Small intestine (tissue), 7 donors: ENCODE measurements at regions not wholly inside any gene's neighbourhood (a gene's known extent, or its start where the extent isn't known, plus 50 kb on each side); places are given as distances from the start of the nearest gene placed in this dataset.

ENCODE experiments used
- DNase-seq, 2 donors: peaks; one replicate each; pipeline versions ENCODE4 v3.0.0 to v3.0.0-alpha.2; 2013
- FAIRE-seq: peaks from 2 replicates; lab custom pipeline; 2012; peaks lifted over from hg19 to GRCh38; lab: Jason Lieb, UNC
- H3K27ac ChIP-seq, 3 donors: one replicate each; pipeline ENCODE4 v1.5.1; 2013; ENCODE audit warnings: low read length in 2 of 3, mild to moderate bottlenecking in 2 of 3, control low read depth in 1 of 3, inconsistent platforms in 1 of 3, low read depth in 1 of 3, moderate library complexity in 1 of 3
- H3K27me3 ChIP-seq, 3 donors: one replicate each; pipeline ENCODE4 v1.6.1; 2013; ENCODE audit warnings: low read length in 3 of 3, inconsistent platforms in 1 of 3; ENCODE audit not compliant: control insufficient read depth in 3 of 3, insufficient read depth in 3 of 3
- H3K36me3 ChIP-seq, 3 donors: one replicate each; pipeline ENCODE4 v1.6.1; 2013; ENCODE audit warnings: low read length in 3 of 3, inconsistent platforms in 1 of 3, low read depth in 1 of 3, mild to moderate bottlenecking in 1 of 3, moderate library complexity in 1 of 3; ENCODE audit not compliant: control insufficient read depth in 3 of 3, insufficient read depth in 2 of 3
- H3K4me1 ChIP-seq, 3 donors: one replicate each; pipeline ENCODE4 v1.6.1; 2013; ENCODE audit warnings: low read length in 2 of 3, inconsistent platforms in 1 of 3, low read depth in 1 of 3, mild to moderate bottlenecking in 1 of 3, moderate library complexity in 1 of 3; ENCODE audit not compliant: control insufficient read depth in 3 of 3, insufficient read depth in 2 of 3
- H3K4me3 ChIP-seq, 3 donors: one replicate each; pipeline ENCODE4 v1.5.1; 2013; ENCODE audit warnings: low read length in 3 of 3, control low read depth in 1 of 3, inconsistent platforms in 1 of 3, low read depth in 1 of 3, mild to moderate bottlenecking in 1 of 3, moderate library complexity in 1 of 3
- H3K9me3 ChIP-seq, 2 donors: one replicate each; pipeline ENCODE4 v1.6.1; 2013; ENCODE audit warnings: low read depth in 1 of 2, low read length in 1 of 2; ENCODE audit not compliant: control insufficient read depth in 2 of 2, insufficient read depth in 1 of 2
- WGBS, 3 donors: extraction: QIAGEN DNeasy Blood & Tissue Kit; methylation state at CpG; one replicate each; pipeline ENCODE4 v1.1.7; 2013; 5-methylcytosine and 5-hydroxymethylcytosine counted together
- donor health status: healthy with polysubstance abuse.
- donor health status: control.
- donor health status: control.
- donor health status: Bipolar disorder and iron deficiency.
- donor health status: healthy.

DNA sequence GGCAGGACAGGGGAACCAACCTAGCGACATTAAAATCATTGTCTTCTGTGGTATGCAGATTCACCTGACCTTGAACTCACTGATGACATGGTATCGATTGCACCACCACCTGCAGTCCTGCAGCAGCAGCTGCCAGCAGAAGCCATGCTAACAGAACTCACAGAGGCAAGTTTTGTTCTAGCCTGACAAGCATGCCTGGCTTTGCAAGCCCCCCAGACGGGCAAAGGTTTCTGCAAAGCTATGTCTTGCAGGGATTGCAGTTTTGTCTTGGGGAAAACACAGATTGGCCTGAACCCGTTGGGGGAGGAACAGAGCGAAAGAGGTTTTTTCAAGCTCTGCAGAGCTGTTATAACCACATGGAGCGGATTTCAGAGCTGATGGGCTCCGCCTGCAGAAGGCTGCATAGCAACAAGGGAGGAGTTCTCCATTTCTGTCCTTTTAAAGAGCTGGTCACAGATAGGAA is 221.0 kb downstream of the HIPK3 start:
- 10 to 34% (median 19%) methylated on average over 7 of the region's 7 CpGs for WGBS, 3 donors
- FAIRE-seq, result no peak
- H3K9me3 ChIP-seq, result no peaks in the 10 kb centered on the region
- H3K27me3 ChIP-seq, result no peaks in the 10 kb centered on the region
- no peaks in the 10 kb centered on the region for H3K36me3 ChIP-seq
- no peak overlapping the region for H3K4me3 ChIP-seq
- peak; percentile 9 to 43 for DNase-seq
- no peak overlapping the region for H3K27ac ChIP-seq
- H3K4me1 ChIP-seq, result peaks cover 0 to 18% (median 0%) of the 10 kb centered on the region in 3 donors

DNA sequence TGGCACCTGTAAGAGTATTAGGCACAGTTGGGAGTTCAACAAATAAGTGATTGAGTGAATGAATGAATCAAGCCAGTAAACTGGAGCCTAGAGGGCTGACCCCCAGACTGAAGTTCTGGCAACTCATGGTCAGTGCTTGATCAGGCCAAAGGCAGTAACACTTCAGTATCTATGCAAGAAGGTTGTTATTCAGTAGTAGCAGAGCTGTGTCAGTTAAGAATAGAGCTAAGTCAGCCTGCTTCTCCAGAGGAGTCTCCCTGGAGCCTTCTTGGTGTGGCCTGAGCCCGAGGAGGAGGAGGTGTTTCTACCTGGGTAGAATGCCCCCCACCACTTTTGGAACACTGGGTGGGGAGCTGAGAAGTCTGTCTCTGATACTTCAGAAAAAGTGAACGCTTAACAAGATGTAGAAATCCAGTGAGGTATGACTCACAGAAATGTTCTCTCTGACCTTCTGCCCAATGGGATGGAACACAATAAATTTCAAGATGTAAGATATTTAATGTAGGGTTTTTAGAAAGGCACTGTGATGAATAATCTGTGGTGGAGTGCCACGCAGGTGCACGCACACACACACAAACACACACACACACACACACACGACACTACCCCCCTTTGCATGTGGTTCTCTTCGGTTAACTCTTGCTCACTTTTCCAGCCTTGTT is 219.9 kb downstream of the HIPK3 start:
- no peak overlapping the region for H3K4me3 ChIP-seq
- H3K4me1 ChIP-seq, result peaks cover 0 to 18% (median 0%) of the 10 kb centered on the region in 3 donors
- WGBS, 3 donors, result 64 to 80% (median 78%) methylated on average over 6 of the region's 6 CpGs
- no peaks in the 10 kb centered on the region for H3K36me3 ChIP-seq
- no peak overlapping the region for H3K27ac ChIP-seq
- FAIRE-seq (no peak), DNase-seq (no peak)
- no peaks in the 10 kb centered on the region for H3K27me3 ChIP-seq
- H3K9me3 ChIP-seq, result no peaks in the 10 kb centered on the region

DNA sequence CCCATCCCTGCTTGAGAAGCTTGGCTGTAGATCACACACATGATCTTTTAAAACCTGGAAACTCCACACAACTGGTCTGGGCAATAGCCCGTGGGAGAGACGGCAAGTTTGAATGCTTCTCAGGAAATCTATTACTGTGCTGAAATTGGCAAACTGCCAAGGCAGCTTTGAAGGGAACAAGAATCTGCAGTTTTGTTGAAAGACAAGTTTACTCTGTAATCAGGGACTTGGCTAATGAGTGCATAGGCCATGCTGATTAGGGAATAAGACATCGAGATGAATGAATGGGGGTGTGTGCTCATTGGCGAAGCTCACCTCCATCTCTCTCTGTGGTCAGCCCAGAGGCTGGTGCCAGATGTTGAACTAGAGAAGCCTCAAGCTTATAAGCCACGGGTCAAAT is 218.8 kb downstream of the HIPK3 start:
- Histone ChIP-seq H3K27ac (peak overlapping the region in 1 of 3 donors; percentile 17), H3K27me3 (no peaks in the 10 kb centered on the region), H3K9me3 (no peaks in the 10 kb centered on the region), H3K4me3 (no peak overlapping the region), H3K4me1 (peaks cover 0 to 18% (median 0%) of the 10 kb centered on the region in 3 donors), H3K36me3 (no peaks in the 10 kb centered on the region)
- WGBS, 3 donors, result 1 to 19% (median 12%) methylated on average over 5 of the region's 5 CpGs
- FAIRE-seq (no peak), DNase-seq (peak; percentile 51 to 81)

DNA sequence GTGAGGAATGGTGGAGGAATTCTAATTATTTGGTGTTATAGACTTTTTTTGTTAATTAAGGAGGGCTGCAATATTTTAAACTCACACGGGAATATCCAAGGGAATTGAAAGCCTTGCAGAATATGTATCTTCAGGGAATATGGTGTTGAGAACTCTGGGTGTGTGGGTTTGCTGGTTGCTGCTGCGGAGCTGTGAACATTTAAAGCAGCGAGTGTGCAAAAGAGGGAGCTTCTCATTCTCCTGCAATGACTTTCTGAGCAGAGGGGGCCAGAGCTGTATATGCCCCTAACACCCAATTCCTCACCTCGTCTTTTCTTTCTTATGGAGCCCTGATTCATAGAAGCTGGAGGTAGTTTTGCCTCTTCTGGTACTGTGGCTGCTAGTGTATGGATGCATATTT is 217.7 kb downstream of the HIPK3 start:
- FAIRE-seq, result no peak
- DNase-seq, result no peak
- H3K27me3 ChIP-seq, result no peaks in the 10 kb centered on the region
- H3K9me3 ChIP-seq, result no peaks in the 10 kb centered on the region
- H3K4me1 ChIP-seq, result peaks cover 0 to 18% (median 0%) of the 10 kb centered on the region in 3 donors
- no peak overlapping the region for H3K4me3 ChIP-seq
- H3K36me3 ChIP-seq, result no peaks in the 10 kb centered on the region
- no peak overlapping the region for H3K27ac ChIP-seq
- WGBS, 3 donors, result 73 to 85% (median 83%) methylated on average over 4 of the region's 4 CpGs

DNA sequence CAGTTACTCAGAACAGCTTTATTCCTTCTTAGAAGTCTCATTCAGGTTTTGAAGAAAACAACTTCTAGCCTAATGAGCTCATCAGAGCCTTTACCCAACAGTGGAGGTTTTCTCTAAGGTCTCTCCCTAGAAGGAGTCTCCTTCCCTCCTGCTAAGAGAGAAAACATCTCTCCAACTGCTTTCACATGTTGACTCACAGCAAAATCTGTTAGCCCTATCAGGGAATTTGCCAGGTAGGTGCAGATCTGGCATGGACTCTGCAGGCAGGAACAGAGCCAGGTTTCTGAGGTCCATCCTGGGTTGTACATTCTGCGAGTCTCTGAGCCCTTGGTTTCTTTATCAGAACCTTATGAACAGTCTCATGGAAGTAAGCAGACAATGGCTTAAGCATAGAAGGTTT is 214.4 kb downstream of the HIPK3 start:
- Histone ChIP-seq H3K9me3 (no peaks in the 10 kb centered on the region), H3K27ac (no peak overlapping the region), H3K4me3 (no peak overlapping the region), H3K4me1 (peaks cover 0 to 14% (median 0%) of the 10 kb centered on the region in 3 donors), H3K36me3 (no peaks in the 10 kb centered on the region), H3K27me3 (no peaks in the 10 kb centered on the region)
- DNase-seq (no peak), FAIRE-seq (no peak)
- 17 to 72% (median 24%) methylated on average over 1 of the region's 1 CpG for WGBS, 3 donors

DNA sequence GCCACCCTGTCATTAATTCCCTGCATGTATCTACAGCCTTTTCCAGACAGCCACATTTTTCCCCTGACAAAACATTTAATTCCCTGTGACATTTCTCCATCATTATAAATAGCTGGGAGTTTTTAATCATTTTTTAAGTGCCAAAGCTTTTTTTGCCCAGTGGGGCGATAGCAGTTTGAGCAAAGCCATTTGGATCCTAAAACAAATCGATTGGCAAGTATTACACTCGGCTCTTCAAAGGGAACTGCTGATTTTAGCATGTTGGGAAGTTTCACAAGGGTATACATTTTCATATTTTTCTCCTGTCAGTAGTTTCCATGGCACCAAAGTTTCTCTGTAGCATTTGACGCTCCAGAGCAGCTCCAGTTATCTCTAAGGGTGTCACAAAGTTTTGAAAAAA is 210.8 kb downstream of the HIPK3 start:
- Histone ChIP-seq H3K4me3 (no peak overlapping the region), H3K9me3 (no peaks in the 10 kb centered on the region), H3K27me3 (no peaks in the 10 kb centered on the region), H3K27ac (no peak overlapping the region), H3K4me1 (no peaks in the 10 kb centered on the region), H3K36me3 (no peaks in the 10 kb centered on the region)
- FAIRE-seq (no peak), DNase-seq (no peak)
- 85 to 88% (median 87%) methylated on average over 4 of the region's 4 CpGs for WGBS, 3 donors

DNA sequence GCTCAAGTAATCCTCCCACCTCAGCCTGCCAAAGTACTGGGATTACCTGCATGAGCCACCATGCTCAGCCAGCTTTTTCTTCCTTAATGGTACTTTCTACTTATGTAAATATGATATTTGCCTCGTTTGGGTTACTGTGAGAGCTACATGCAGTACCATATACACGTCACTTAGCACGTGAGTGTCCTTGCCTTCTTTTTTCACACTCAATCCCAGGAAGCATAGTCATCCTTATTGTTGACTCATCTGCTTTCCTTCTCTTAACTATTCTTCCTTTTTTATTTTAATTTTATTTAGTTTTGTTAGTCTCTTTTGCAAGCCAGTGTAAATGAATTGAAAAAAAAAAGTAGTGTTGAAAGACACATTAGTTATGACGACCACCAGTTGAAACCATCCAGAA is 205.9 kb downstream of the HIPK3 start:
- 69 to 73% (median 70%) methylated on average over 4 of the region's 4 CpGs for WGBS, 3 donors
- FAIRE-seq (no peak), DNase-seq (no peak)
- Histone ChIP-seq H3K36me3 (no peaks in the 10 kb centered on the region), H3K27me3 (no peaks in the 10 kb centered on the region), H3K27ac (no peak overlapping the region), H3K9me3 (no peaks in the 10 kb centered on the region), H3K4me1 (no peaks in the 10 kb centered on the region), H3K4me3 (no peak overlapping the region)

DNA sequence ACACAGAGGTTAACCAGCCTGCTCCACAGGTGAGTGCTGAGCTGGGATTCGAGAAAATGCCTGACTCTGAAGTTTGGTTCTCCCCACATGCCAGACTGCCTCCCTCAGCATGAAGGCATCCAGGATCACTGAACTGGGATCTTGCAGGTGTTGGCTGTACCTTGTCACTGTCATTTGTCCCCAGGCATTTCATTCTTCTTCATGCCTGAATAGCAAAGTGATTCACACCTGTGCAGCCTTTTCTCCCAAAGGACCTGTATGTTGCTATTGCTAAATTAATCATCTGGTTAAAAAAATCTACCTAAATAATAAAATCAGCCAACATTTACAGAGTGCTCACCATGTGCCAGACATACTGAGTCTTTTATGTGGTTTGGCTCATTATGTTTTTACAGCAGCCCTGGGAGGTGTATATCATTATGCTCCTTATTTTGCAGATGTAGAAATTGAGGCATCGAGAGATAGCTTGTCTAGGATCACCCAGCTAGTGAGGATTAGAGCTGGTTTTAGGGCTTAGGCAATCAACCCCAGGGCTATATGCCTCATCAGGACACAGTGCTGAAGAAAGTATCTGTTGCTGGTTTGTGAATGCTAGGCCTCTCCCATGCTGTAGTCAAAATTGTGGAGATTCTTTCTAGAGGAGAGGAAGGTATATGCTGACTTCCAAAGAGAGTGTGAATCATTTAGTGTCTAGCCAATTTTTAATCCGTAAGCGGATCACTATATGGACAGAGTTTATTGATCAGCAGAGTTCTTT is 204.4 kb downstream of the HIPK3 start:
- Histone ChIP-seq H3K4me1 (no peaks in the 10 kb centered on the region), H3K4me3 (no peak overlapping the region), H3K36me3 (no peaks in the 10 kb centered on the region), H3K27ac (no peak overlapping the region), H3K9me3 (no peaks in the 10 kb centered on the region), H3K27me3 (no peaks in the 10 kb centered on the region)
- no peak for DNase-seq
- no peak for FAIRE-seq
- 76 to 82% (median 77%) methylated on average over 4 of the region's 4 CpGs for WGBS, 3 donors
